Panc1 (cell line): ENCODE measurements at regions not wholly inside any gene's neighbourhood (a gene's known extent, or its start where the extent isn't known, plus 50 kb on each side); places are given as distances from the start of the nearest gene placed in this dataset.

Experiments used
- ATAC-seq: fragments of 200-7000 bp; cut with Tn5 transposase; 2 replicates; pipeline ENCODE4 v1.9.1; 2020; ENCODE audit warnings: mild to moderate bottlenecking, moderate library complexity
- BruUV-seq: library from RNA; stranded (reverse); fragments of 400-500 nt; replicated peaks from 2 replicates; lab custom pipeline; 2021; lab: Mats Ljungman, UMichigan
- CTCF ChIA-PET: fragments of 300-600 bp; sonication (Branson Sonifier 250); formaldehyde crosslinking; loops from one replicate; lab custom pipeline; 2022; ENCODE audit warnings: antibody characterized with exemption; lab: Charles Lee
- POLR2A ChIA-PET: fragments of 300-600 bp; sonication (Branson Sonifier 250); formaldehyde crosslinking; loops from one replicate; lab custom pipeline; 2022; ENCODE audit warnings: antibody characterized with exemption; lab: Charles Lee
- DNase-seq: peaks from one replicate; pipeline ENCODE4 v3.0.0-alpha.2; 2010; ENCODE audit warnings: low read depth, low spot score
- H3K27ac ChIP-seq: 2 replicates; pipeline ENCODE4 v1.5.1; 2011; ENCODE audit warnings: mild to moderate bottlenecking, low read length, inconsistent platforms
- H3K27me3 ChIP-seq: fragments of 200-500 bp; sonication (Bioruptor generic); 2 replicates; pipeline ENCODE4 v1.6.0; 2014; ENCODE audit warnings: low read length, inconsistent platforms; ENCODE audit not compliant: control insufficient read depth, insufficient read depth
- H3K36me3 ChIP-seq: fragments of 200-500 bp; sonication (Bioruptor generic); 2 replicates; pipeline ENCODE4 v1.5.1; 2014; ENCODE audit warnings: inconsistent platforms, mild to moderate bottlenecking, low read length, moderate library complexity; ENCODE audit not compliant: control insufficient read depth, insufficient read depth
- H3K4me1 ChIP-seq: 2 replicates; pipeline ENCODE4 v1.5.1; 2011; ENCODE audit warnings: inconsistent platforms, mild to moderate bottlenecking, low read length, moderate library complexity; ENCODE audit not compliant: control insufficient read depth, insufficient read depth
- H3K4me3 ChIP-seq, 2 experiments: 2 replicates each; pipeline ENCODE4 v1.5.1; 2011 to 2012; ENCODE audit warnings: low read depth in 2 of 2, low read length in 2 of 2, mild to moderate bottlenecking in 2 of 2, inconsistent platforms in 1 of 2, moderate library complexity in 1 of 2
- H3K9me3 ChIP-seq: fragments of 200-500 bp; sonication (Bioruptor generic); 2 replicates; pipeline ENCODE4 v1.5.1; 2014; ENCODE audit warnings: low read depth, mild to moderate bottlenecking, inconsistent platforms, low read length, moderate library complexity; ENCODE audit not compliant: control insufficient read depth, insufficient read depth
- POLR2AphosphoS5 ChIP-seq: IDR thresholded peaks from 2 replicates; pipeline ENCODE4 v1.6.1; 2012; ENCODE audit warnings: mild to moderate bottlenecking, low read depth, low read length, moderate library complexity
- REST ChIP-seq, 2 experiments: IDR thresholded peaks; 2 replicates each; pipeline ENCODE4 v1.6.1; 2011 to 2012; ENCODE audit warnings: low read depth in 2 of 2, control low read depth in 1 of 2, low read length in 1 of 2, mild to moderate bottlenecking in 1 of 2, moderate library complexity in 1 of 2; ENCODE audit not compliant: insufficient read depth in 1 of 2
- SIN3A ChIP-seq: IDR thresholded peaks from 2 replicates; pipeline ENCODE4 v1.6.1; 2012; ENCODE audit warnings: low read depth, mild to moderate bottlenecking, low read length, moderate library complexity, borderline replicate concordance; ENCODE audit not compliant: insufficient read depth
- TCF7L2 ChIP-seq: IDR thresholded peaks from 2 replicates; pipeline ENCODE4 v1.6.1; 2011; ENCODE audit warnings: mild to moderate bottlenecking, low read depth, low read length, inconsistent platforms
- in situ Hi-C: cut with HindIII; loops from 2 replicates; pipeline ENCODE4 v1.10.0; 2016; ENCODE audit warnings: low sequenced_read_pairs, low pct_unique_long_range_greater_than_20kb
- intact Hi-C: fragments of 100-400 bp; cut with micrococcal nuclease; formaldehyde crosslinking; loops from one replicate; pipeline ENCODE4 v1.10.0; 2022; ENCODE audit not compliant: unreplicated experiment
- TF ChIP-seq, protein P1 (sequence below): fragments of 450-650 bp; IDR thresholded peaks from 2 replicates; pipeline ENCODE4 v1.5.1; 2017; ENCODE audit warnings: mild to moderate bottlenecking

DNA sequence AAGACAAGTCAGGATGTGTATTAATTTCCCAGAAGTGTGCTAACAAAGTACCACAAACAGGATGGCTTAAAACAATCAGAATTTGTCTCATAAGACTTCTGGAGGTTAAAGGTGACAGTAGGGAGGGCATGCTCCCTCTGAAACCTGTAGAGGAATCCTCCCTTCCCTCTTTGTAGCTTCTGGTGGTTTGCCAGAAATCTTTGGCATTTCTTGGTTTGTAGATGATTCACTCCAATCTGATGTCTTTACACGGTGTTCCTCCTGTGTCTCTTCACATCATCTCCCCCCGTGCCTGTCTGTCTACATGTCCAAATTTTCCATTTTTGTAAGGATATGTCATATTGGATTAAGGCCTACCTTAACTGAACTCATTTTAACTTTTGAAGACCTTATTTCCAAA is 471.5 kb downstream of the ZNF608 start:
- H3K27me3 ChIP-seq = no peaks in the 10 kb centered on the region
- intact Hi-C loops (no loop called here), in situ Hi-C loops (no loop called here)
- H3K4me3 ChIP-seq = no peak overlapping the region
- no peak for ATAC-seq
- H3K9me3 ChIP-seq = no peaks in the 10 kb centered on the region
- no peaks in the 10 kb centered on the region for H3K36me3 ChIP-seq
- TF ChIP-seq, protein P1, sequence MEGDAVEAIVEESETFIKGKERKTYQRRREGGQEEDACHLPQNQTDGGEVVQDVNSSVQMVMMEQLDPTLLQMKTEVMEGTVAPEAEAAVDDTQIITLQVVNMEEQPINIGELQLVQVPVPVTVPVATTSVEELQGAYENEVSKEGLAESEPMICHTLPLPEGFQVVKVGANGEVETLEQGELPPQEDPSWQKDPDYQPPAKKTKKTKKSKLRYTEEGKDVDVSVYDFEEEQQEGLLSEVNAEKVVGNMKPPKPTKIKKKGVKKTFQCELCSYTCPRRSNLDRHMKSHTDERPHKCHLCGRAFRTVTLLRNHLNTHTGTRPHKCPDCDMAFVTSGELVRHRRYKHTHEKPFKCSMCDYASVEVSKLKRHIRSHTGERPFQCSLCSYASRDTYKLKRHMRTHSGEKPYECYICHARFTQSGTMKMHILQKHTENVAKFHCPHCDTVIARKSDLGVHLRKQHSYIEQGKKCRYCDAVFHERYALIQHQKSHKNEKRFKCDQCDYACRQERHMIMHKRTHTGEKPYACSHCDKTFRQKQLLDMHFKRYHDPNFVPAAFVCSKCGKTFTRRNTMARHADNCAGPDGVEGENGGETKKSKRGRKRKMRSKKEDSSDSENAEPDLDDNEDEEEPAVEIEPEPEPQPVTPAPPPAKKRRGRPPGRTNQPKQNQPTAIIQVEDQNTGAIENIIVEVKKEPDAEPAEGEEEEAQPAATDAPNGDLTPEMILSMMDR = no peak
- TF ChIP-seq REST (IDR thresholded peaks at IDR 0.05; ENCODE audit: insufficient read depth in 1 of 2, low read depth in 2 of 2, low read length in 1 of 2) (no peak), TCF7L2 (no peak), SIN3A (no peak), POLR2AphosphoS5 (no peak)
- no TSS peak for BruUV-seq
- H3K4me1 ChIP-seq = no peaks in the 10 kb centered on the region
- ChIA-PET CTCF (no interaction called here), POLR2A (no interaction called here)
- no peak overlapping the region; the same call in 1 of the 2 replicates for H3K27ac ChIP-seq
- no peak for DNase-seq

DNA sequence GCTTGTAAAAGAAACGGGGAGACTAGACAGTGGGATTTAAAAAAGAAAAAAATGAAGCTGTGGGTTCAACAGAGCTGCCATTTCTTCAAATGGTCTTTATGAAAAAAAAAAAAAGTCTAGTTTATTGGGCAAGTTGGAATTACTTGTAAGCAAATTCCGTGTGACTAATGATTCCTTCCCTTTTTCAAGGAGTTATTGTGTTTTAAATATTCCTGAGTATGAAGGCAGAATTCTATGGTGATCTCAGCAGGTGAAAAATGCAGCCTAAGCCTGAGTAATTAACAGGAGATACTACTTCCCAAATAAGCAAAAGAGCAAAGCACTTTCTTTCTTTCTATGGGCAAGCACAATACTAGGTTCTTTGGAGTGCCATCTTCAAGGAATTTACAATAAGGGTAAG is 481.9 kb downstream of the ZNF608 start:
- no TSS peak for BruUV-seq
- DNase-seq (no peak), ATAC-seq (no peak)
- Histone ChIP-seq H3K4me1 (no peaks in the 10 kb centered on the region; the same call in 1 of the 2 replicates), H3K27ac (no peak overlapping the region), H3K36me3 (no peaks in the 10 kb centered on the region), H3K4me3 (no peak overlapping the region), H3K27me3 (no peaks in the 10 kb centered on the region), H3K9me3 (no peaks in the 10 kb centered on the region)
- intact Hi-C loops (no loop called here), in situ Hi-C loops (no loop called here)
- ChIA-PET CTCF (no interaction called here), POLR2A (no interaction called here)
- TF ChIP-seq POLR2AphosphoS5 (no peak), SIN3A (no peak)
- TF ChIP-seq, protein P1 = no peak
